Fibroblast of the conjunctiva (primary cell): ENCODE measurements at regions not wholly inside any gene's neighbourhood (a gene's known extent, or its start where the extent isn't known, plus 50 kb on each side); places are given as distances from the start of the nearest gene placed in this dataset.
A peak's percentile ranks its signal among the peaks of the same experiment; 100 is the strongest.
"Not testable (repeated sequence)": the region's sequence is repeated elsewhere in the genome, so short reads cannot be mapped to it uniquely, and the experiment has no call there.

Source experiments
- DNase-seq: peaks from one replicate; pipeline ENCODE4 v3.0.0-alpha.2; 2010; ENCODE audit warnings: low read depth

DNA sequence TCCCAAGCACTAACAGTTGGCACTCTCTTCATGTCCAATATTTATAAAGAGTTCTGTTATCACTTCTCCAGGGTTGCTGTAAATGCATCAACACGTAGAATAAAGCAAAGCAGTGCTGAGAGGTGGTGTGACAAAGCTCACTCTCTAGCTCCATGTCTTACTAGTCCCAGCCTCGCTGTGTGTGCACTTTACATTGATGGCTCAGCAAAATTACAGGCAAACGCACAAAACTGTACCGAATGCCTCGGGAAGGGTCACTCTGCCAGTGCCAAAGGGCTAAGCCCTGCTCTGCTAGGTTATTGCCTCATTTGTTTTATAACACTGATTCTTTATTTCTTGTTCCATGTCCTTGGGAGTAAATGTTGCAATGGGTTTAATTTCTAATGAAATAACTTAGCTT is 1005.9 kb upstream of the WWC1 start:
- DNase-seq: no peak

DNA sequence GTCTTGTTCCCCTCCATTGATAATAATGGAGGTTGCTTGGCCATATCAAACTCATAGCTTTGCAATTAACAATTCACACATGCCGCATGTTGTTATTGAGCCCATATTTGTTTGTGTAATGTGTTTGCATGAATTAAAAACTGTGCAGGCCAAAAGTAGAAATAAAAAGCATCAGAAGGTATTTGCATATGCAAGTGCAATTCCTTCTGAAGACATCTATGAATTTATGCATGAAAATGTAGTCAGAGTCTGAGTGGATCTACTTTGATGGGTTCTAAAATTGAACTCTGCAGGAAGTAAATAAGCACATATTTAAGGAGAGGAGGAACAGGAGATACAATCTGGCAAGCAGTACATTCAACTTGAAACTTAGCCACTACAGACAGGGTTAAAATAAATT is 1004.6 kb upstream of the WWC1 start:
- no peak for DNase-seq

DNA sequence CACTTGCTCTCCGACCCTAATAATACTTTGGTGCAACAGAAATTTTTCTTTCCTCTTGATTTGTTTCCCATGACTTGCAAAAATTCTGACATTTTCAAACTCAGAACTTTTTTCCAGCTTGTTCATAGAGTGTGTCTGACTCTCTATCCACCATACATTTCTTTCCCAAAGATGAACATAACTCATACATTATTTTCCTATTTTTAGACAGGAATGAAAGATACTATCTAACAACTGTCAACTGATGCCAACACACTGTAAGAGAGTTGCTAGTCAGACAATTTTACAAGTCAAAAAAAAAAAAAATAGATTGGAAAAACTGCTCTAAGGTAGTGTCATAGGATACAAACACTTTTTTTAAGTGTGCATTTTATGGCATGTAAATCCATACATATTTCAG is 1001.0 kb upstream of the WWC1 start:
- no peak for DNase-seq

DNA sequence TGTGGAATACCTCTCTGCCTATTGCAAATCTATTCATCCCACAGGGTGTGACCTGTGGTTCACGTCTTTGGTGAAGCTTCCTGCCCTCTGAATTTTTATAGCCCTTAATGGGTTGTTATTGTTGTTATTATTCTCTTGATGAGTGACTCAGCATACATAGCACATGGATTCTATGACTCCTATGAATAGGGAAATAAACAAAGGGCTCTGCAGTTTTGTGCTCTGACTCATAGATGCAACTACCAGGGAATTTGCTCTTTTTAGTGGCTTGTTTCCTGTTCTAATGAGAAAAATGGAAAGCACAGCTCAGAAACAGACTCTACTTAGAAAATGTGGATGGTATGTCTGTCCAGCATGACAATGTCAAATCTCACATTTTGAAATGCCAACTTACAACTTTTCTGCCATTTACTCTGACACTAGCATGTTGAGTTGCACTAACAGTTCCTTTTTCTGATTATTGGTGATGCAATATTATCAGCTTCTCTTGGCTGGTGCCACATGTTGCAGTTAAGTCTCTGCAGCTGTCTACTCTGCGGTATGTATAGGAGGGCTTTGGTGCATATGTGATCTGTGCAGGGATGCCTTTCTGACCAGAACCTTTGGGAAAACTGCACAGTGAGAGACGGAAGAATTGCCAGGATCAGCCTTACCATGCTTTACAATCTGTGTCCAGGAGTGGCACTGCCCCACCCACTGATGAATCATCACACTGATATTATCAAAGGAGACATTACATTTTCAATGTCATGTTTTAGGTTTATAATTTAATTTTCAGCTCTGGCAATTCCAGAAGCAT is 996.4 kb upstream of the WWC1 start:
- peak; percentile 70 for DNase-seq

DNA sequence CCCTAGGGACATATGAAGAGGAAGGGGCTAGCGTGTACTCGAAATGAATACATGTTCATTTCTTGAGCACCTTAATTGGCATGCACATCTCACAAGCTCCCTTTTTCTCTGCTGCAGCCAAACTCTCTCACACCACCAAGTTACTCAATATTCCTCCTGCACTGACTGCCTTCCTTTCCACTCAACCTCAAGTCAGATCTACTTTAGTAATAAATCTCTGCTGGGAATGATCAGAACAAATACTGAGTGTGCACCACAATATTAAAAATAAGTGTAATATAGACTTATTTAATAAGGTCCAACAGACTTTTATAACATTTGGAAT is 995.8 kb upstream of the WWC1 start:
- no peak for DNase-seq

DNA sequence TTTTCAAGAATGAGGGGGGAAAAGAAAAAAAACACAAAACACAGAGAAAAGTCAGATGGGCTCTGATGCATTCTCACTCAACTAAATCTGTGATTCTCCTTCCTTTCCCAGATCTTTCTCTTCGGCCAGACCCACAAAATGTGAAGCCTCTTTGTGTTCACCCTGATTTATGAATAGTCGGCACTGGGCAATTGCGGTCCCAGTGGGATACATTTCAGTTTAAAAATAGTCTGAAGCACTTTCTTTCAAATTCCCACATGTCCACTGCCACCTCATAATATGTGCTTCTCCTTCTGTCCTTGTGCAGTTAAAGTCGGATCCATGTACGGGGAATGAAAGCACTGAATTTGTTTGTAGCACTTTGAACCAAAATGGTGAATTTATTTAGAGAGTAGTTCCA is 995.4 kb upstream of the WWC1 start:
- no peak for DNase-seq

DNA sequence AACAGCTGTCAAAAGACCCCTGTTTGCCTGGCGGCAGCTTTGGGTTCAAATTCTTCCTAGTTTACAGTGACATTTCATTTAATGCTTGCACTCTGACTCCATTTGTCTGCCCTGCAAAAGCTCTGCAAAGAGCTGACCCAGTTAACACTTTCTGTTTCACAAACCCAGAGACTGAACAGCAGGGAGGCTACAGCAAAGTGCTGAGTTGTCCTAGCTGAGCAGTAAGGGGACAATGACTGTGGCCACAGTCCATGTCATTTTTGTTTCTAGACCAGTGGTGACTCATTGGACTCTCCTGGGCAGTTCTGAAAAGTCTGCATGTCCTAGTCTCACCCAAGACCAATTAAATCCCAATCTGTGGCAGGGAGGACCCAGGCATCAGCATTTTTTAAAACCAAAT is 994.8 kb upstream of the WWC1 start:
- DNase-seq: no peak

DNA sequence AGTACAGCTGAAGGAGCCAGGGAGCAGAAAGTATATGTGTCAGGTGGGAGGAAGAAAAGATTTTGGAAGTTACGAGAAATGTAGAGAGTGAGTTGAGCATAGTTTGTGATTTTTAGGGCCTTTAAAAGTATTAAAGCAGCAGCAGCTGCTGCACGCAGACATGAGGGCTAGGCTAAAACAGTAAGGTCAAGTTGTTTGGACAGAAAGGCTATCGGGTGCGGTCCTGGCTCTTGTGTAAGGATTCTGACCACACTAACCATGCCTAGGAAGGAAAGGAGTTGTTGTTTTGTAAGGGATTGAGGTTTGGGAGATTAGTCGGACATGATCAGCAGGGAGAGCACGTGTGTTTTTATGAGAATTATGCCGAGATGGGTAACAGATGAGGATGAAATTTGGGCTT is 991.6 kb upstream of the WWC1 start:
- DNase-seq: not testable (repeated sequence)

DNA sequence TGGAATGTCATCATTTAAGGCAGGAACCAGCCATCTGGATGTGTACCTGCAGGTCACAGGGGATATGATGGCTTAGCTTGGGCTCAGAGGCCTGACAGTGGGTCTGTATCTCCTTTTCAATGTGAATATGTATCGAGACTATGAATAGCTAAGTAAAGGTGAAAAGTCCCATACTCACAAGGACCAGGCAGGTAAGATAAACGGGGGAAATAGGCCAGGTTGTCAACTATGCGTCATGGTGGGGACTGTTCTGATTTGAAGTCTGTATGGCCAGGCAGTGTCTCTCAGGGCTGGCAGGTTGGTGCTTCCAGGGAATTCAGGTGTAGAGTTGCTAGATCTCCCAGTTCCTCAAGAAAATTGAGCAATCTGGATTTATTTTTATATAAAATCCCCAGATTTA is 987.9 kb upstream of the WWC1 start:
- no peak for DNase-seq

DNA sequence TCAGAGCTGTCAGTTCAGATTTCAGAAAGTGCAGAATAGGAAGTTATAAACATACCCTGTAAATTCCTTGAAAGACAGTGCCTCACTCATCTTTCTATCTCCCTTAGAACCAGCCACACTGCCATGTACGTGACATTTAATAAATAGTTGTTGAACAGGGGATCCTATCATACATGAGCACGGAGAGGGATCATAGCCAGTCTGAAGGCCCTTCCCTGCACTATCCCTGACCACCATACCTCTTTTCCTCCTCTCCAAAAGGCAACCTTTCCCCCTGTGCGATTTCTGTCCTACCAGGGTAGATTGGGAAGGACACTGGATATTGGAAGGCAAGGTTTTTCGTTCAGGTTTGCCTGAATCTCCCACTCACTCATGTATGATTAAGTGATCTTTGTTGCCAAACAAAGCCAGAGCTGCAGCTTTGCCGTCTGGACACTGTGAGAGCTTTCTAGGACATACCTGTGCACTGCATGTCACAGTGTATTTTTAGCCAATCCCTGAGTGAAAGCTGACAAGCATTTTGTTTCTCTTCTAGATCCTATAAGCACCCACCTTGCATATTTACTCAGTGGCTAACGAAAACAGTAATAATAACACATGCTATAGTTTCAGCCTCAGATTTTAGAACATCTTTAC is 986.5 kb upstream of the WWC1 start:
- DNase-seq: no peak

DNA sequence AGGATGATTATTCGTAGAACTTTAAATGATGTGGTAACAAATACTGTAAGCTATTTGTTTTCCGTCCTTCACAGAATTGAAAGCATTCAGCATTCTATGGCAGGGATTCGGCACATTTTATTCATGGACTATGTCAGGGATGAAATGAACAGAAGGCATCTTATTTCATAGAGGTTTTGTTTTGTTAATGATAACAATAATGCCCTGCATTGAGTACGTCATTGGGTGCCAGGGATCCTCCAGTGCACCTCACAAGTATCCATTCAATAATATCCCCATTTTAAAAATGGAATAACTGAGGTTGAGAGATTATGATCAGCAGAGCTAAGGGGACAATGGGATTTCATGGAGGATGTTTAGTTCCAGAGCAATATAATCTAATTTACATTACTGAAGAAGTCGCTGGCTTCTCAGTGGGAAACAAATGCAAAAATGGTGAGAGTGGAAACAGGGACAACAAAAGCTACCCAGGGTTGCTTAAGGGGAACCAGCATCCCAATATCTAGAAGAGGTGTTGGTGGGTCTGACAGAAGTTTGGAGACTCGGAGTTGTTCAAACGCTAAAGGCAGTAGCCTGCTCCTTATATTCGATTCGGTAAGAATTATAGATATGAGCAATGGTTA is 985.7 kb upstream of the WWC1 start:
- DNase-seq: no peak

DNA sequence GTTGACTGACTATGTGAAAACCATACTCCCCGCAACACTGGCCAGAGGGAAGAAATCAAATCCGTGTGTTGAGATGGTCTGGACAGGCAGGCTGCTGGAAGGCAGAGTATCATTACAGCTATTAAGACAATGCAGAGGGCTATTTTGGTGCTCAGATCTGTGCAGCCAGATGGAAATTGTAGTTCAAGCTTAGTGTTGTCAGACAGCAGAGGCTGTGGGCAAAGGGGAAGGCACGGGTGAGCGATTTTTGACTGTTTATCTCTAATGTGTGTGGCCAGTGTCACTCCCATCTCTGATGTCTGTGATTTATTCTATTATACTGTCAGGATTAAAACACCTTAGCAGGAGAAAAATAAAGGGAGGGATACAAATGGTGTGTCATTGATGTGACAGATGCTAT is 984.4 kb upstream of the WWC1 start:
- DNase-seq: no peak

DNA sequence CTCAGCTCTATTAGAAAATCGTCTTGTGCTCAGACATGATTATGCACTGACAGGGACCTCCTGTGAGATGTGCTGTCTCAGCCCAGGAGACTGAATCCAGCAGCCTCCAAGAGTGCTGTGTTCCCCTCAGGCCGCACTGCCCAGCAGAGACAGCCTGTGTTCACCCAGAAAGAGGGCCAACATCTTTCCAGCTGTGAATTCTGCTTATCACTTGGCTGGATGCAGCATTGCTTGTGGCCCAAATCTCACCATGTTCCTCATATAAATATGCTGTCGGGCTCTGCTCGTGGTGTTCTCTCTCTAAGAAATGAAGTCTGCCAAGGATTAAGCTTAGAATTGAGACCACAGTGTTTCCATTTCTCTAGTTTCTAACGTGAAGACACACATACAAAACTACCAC is 983.0 kb upstream of the WWC1 start:
- DNase-seq: no peak

DNA sequence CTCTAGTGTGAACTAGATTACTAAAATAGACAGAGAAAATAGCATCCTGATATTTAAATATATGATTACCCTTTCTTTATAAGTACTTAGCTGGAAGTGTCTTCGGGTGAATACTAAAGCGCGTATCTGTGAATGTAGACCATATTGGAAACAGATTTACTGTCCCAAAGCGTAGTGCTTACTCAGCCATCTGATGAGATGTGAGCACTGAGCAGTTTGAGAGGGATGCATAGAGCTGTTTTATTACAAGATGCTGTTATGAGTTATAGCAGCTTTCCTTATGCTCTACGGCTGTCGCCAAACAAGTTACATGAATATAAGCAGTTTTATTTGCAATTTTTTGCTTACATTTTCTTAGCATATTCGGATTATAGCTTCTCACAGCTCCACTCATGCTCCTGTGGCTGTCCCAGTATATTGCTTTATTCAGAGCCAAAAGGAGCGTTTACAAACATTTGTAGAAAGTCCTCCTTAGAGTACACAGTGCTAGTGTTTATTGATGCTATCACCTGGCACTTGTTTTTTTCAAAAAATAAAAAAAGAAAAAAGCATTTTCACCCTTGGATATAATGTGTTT is 981.4 kb upstream of the WWC1 start:
- DNase-seq: no peak

DNA sequence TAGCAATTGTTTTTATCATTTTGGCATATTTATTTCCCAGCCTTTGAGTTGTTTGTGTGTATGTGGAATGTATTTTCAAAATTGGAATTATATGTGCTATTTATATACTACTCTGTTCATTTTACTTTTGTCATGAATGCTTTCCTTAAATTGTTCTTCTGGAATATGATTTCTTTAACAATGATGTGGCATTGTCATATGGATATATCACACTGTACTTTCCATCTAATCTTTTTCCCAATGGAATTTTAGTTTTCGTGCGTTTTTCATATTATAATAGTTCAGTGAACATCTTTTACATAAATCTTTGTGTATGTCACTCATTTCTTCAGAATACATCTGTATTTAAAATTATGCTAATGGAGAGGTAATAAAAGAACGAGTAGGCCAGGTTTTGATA is 980.1 kb upstream of the WWC1 start:
- no peak for DNase-seq

DNA sequence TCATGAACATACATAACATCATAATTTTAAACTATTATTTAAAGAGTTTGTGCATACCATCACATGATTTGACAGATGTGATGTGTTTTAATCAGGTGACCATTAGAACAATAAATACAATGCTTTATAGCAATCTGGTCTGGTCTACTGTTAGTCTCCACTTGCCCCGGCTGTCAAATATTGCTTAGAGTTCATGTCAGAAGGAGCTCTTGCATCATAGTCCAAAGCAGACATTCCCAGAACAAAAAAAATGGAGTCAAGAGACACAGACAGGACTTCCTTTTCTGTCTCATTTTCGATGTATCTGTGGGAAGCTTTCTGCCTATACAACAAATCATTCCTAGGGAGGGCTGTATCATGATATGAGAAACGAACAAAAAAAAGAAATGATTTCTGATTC is 979.2 kb upstream of the WWC1 start:
- no peak for DNase-seq

DNA sequence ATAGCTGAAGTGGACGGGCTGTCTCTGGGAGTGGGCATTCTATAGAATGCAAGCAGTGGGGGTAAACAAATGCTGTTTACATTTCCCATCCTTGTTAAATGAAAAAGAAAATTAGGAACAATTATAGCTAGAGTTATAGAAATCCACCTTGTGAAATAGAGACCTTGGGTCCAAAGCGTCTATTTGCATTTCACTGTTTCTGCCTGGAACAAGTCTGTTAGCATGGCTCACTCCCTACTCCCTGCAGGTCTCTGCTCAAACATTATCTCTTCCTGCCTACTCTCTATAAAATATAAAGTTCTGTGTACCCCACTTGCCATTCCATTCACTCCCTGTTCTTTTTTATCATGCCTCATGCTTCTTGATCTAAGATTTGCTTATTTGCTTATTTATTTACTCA is 975.7 kb upstream of the WWC1 start:
- DNase-seq: no peak

DNA sequence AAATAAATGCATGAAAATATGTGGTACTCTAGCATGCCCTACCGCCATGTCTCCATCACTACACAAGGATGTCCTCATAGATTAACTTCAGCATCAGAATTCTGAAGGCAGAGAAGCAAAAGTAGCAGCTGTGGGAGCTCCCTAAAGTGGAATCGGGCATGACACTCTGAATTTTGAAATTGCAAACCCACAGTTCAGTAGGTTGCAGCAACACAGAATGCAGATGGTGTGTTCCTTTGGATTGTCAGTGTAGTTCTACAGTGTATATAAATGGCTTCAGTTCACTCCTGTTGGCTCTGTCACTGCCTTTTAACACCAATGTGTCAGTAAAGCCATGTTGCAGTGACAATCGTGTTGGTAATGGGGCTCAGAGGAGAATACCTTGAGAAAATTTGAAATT is 973.6 kb upstream of the WWC1 start:
- no peak for DNase-seq

DNA sequence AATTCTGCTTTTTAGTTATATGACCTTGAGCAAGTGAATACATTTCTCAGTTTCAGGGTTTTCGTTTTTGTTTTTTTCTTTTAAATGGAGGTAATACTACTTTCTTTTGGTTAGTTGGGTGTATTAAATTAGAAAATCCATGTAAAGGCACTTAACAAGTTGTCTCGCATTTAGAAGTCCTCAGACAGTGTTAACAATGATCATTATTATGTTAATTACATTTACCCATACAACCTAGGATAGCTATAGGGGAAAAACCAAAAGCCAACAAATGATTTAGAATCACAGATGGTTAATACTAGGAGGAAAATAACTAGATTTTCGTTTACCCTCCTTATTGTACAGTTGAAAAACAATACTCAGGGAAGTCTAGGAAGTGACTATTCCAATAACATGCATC is 972.2 kb upstream of the WWC1 start:
- DNase-seq: no peak

DNA sequence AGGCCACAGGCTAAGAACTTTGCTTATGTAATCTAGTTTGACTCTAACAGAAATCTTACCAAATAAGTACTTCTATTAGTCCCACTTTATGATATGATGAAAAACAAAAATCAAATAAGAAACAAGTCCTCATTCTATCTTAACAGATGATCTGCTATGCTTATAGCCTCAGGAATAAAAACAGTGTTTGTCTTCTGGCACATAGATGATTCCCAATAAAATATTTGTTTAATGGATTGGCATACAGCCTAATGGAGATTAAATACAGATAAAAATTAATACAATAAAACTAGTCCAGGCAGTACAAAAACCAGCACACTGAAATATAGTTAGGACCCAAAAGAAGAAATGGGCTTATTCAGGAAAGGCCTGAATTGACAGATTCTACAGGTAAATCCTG is 971.4 kb upstream of the WWC1 start:
- DNase-seq: no peak

DNA sequence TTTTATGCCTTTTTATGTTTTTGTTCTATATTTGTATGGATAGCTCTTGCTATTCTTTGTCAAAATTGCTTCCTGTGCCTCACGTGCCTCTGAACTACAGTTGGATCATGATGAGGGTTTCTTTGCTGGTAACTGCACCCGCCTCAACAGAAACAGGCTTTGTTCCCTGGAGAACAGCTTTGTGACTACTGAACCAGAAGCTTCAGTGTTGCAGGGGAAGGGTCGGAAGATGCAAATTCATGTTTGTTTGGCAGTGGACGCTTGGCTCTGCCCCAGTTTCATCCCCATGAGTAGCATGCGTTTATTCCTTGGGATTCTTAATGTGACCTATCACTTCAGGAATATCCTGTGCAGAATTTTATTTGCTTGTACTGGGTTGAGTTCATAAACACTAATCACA is 959.1 kb upstream of the WWC1 start:
- DNase-seq: no peak

DNA sequence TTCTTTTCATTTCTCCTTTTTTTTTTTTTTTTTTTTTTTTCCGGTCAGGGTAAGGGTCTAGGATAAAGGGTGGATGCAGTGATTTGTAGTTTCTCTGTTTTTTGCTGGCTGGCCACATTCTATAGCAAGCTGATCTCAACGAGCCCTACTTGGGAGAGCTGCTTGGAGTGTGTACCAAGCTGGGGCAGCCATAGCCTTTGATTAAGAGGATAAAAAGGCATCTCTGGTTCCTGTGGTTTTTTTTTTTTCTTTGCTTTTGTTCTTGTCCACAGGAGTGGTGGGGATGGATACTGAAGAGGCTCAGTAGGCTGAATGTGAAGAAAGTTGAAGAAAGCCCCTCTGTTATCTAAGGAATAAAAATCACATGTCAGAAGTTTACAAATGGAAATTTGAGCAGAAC is 955.3 kb upstream of the WWC1 start:
- no peak for DNase-seq

DNA sequence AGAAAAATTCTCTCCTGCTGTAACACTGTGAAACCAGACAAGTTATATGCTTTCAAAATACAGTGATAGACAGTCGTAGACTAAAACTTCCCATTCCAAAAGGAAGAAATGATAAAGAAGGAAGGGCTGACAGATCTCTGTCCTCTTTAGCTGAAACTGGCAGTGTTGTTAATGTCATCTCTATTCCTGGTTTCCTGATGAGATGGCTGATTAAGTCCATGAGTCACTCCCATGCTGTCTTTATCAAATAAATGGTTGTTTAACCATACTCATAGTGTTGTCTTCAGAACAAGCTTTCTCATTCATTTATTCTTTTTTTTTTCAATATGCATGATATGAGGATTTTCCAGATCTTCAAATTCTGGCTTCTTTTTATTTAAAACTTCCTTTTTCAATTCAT is 952.2 kb upstream of the WWC1 start:
- DNase-seq: no peak

DNA sequence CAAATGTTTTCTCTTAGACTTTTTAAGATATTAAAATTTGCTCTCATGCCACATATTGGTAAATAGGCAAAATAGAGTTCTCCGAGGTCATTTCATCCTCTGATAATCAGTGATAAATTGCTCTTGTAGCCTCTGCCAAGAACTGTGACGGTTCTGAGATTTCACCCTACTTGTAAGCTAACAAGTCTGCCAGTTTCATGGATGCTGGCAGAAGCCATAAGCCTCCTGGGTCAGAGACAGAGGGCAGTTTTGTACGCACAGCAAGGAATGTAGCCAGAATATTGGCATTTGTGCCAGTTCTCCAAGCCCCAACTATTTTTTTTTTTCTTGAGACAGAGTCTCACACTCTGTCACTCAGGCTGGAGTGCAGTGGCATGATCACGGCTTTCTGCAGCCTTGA is 945.0 kb upstream of the WWC1 start:
- DNase-seq: no peak
